ENCODE measurements at regions not wholly inside any gene's neighbourhood (a gene's known extent, or its start where the extent isn't known, plus 50 kb on each side); places are given as distances from the start of the nearest gene placed in this dataset.

- intact Hi-C loops (cut with micrococcal nuclease) = no loop called here
- Histone ChIP-seq H3K9me3 (ENCODE audit: control insufficient read depth in 1 of 2, insufficient read depth in 1 of 2, low read depth in 1 of 2, low read length in 2 of 2) (no peaks in the 10 kb centered on the region), H2AFZ (ENCODE audit: low read depth, low read length, poor library complexity, severe bottlenecking) (peak overlapping the region; percentile 60), H3K4me1 (ENCODE audit: control insufficient read depth in 1 of 2, insufficient read depth in 2 of 2, low read length in 2 of 2) (no peaks in the 10 kb centered on the region; a peak in 1 of 4 replicates), H3K9ac (ENCODE audit: low read length) (no peak overlapping the region), H3K4me3 (replicated peaks in 1 of 2; ENCODE audit: low read depth in 1 of 2, low read length in 2 of 2) (no peak overlapping the region), H3K4me2 (ENCODE audit: low read length) (peak overlapping the region; percentile 43; the same call in 1 of the 2 replicates), H3K36me3 (ENCODE audit: control insufficient read depth in 1 of 2, insufficient read depth in 2 of 2, low read length in 2 of 2) (no peaks in the 10 kb centered on the region), H3K9me2 (ENCODE audit: insufficient read depth) (no peaks in the 10 kb centered on the region), H3K27ac (ENCODE audit: low read depth, low read length) (no peak overlapping the region), H4K20me1 (ENCODE audit: insufficient read depth) (no peaks in the 10 kb centered on the region; the same call in 1 of the 2 replicates), H3K79me2 (ENCODE audit: insufficient read depth, low read length) (no peaks in the 10 kb centered on the region), H3K27me3 (ENCODE audit: insufficient read depth, low read length) (no peaks in the 10 kb centered on the region)
- no peak for TF ChIP-seq EGR1 (IDR thresholded peaks at IDR 0.05; ENCODE audit: low read depth)
- no peak for TF ChIP-seq POLR2A (IDR thresholded peaks at IDR 0.05; ENCODE audit: borderline replicate concordance, extremely low read depth, insufficient read depth, insufficient read length)
- TF ChIP-seq JUND (IDR thresholded peaks at IDR 0.05) = no peak
- no peak for TF ChIP-seq RAD21 (IDR thresholded peaks at IDR 0.05; ENCODE audit: low read depth)
- TF ChIP-seq EZH2 (IDR thresholded peaks at IDR 0.05) = no peak
- TF ChIP-seq ZBTB33 (IDR thresholded peaks at IDR 0.05; ENCODE audit: extremely low read depth, insufficient replicate concordance, low read length) = no peak
- no peak for TF ChIP-seq ELF1 (IDR thresholded peaks at IDR 0.05; ENCODE audit: borderline replicate concordance, low read depth)
- TF ChIP-seq SIN3A (IDR thresholded peaks at IDR 0.05; ENCODE audit: low read depth) = no peak
- TF ChIP-seq MAX (IDR thresholded peaks at IDR 0.05) = no peak
- no peak for TF ChIP-seq CBX3 (IDR thresholded peaks at IDR 0.05; ENCODE audit: low read depth)
- TF ChIP-seq, protein P1, sequence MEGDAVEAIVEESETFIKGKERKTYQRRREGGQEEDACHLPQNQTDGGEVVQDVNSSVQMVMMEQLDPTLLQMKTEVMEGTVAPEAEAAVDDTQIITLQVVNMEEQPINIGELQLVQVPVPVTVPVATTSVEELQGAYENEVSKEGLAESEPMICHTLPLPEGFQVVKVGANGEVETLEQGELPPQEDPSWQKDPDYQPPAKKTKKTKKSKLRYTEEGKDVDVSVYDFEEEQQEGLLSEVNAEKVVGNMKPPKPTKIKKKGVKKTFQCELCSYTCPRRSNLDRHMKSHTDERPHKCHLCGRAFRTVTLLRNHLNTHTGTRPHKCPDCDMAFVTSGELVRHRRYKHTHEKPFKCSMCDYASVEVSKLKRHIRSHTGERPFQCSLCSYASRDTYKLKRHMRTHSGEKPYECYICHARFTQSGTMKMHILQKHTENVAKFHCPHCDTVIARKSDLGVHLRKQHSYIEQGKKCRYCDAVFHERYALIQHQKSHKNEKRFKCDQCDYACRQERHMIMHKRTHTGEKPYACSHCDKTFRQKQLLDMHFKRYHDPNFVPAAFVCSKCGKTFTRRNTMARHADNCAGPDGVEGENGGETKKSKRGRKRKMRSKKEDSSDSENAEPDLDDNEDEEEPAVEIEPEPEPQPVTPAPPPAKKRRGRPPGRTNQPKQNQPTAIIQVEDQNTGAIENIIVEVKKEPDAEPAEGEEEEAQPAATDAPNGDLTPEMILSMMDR (IDR thresholded peaks at IDR 0.05 in 2 of 3, conservative IDR thresholded peaks at IDR 0.05 in 1 of 3; ENCODE audit: borderline replicate concordance in 1 of 3, insufficient read depth in 1 of 3, low read depth in 2 of 3, low read length in 2 of 3) = no peak
- no peak for TF ChIP-seq ZNF274 (IDR thresholded peaks at IDR 0.05; ENCODE audit: low read depth, low read length)
- no peak for TF ChIP-seq SRF (IDR thresholded peaks at IDR 0.05; ENCODE audit: low read depth)
- TF ChIP-seq ATF3 (IDR thresholded peaks at IDR 0.05) = no peak
- TF ChIP-seq ZFX (IDR thresholded peaks at IDR 0.05) = no peak
- TF ChIP-seq POLR2AphosphoS5 (IDR thresholded peaks at IDR 0.05; ENCODE audit: low read depth, low read length) = no peak
- no peak for TF ChIP-seq CEBPB (IDR thresholded peaks at IDR 0.05; ENCODE audit: low read depth)
- ATAC-seq (no peak), DNase-seq (ENCODE audit: low read depth, low spot score) (no peak)
- ChIA-PET CTCF (no interaction called here), RAD21 (ENCODE audit: low non-redundant PET in 1 of 2, low total read pairs in 2 of 2, uncharacterized antibody in 2 of 2, unreplicated experiment in 2 of 2) (no interaction called here), POLR2A (no interaction called here)
- no TSS peak for BruUV-seq (replicated peaks)
These were observed 166.4 kb upstream of the UBE2E2 start for GRCh38 chr3:23036728-23037127.
